ENCODE measurements at regions not wholly inside any gene's neighbourhood (a gene's known extent, or its start where the extent isn't known, plus 50 kb on each side); places are given as distances from the start of the nearest gene placed in this dataset.

DNA sequence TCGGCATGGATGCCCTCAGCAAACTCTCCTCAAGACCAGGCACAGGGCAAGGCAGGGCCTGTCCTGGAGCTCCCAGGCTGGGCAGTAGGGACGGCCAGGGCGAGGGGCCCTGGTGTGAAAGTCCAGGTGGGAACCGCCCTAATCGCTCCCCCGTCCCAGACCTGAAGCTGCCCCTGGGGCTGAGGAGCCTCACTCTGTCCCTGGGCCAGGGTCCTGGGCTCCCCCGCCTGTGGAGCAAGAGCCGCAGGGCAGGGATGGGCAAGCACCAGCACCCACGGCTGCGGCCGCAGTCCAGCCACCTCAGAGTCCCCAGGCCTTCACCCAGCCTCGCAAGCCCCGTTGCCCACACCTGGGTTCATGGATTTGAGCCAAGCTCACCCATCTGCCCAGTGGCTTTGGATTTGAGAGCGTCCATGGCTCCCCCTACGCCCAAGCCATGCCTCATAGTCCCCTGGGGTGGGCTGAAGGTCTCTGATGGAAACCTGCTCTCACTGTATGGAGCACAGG lies 102.4 kb upstream of the C14orf180 start:
- TF ChIP-seq, protein P1, sequence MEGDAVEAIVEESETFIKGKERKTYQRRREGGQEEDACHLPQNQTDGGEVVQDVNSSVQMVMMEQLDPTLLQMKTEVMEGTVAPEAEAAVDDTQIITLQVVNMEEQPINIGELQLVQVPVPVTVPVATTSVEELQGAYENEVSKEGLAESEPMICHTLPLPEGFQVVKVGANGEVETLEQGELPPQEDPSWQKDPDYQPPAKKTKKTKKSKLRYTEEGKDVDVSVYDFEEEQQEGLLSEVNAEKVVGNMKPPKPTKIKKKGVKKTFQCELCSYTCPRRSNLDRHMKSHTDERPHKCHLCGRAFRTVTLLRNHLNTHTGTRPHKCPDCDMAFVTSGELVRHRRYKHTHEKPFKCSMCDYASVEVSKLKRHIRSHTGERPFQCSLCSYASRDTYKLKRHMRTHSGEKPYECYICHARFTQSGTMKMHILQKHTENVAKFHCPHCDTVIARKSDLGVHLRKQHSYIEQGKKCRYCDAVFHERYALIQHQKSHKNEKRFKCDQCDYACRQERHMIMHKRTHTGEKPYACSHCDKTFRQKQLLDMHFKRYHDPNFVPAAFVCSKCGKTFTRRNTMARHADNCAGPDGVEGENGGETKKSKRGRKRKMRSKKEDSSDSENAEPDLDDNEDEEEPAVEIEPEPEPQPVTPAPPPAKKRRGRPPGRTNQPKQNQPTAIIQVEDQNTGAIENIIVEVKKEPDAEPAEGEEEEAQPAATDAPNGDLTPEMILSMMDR (IDR thresholded peaks at IDR 0.05; ENCODE audit: poor library complexity): no peak
- no peak for TF ChIP-seq EZH2 (IDR thresholded peaks at IDR 0.05; ENCODE audit: borderline replicate concordance)
